NB4 (cell line): ENCODE measurements at regions not wholly inside any gene's neighbourhood (a gene's known extent, or its start where the extent isn't known, plus 50 kb on each side); places are given as distances from the start of the nearest gene placed in this dataset.

Experiments
- DNase-seq: peaks from one replicate; pipeline ENCODE4 v3.0.0; 2010; ENCODE audit warnings: low read depth
- H3K4me3 ChIP-seq: one replicate; pipeline ENCODE4 v1.5.1; 2011; ENCODE audit warnings: mild to moderate bottlenecking, low read depth, low read length, moderate library complexity
- CTCF ChIP-seq: IDR thresholded peaks from one replicate; pipeline ENCODE4 v1.5.1; 2012; ENCODE audit warnings: low read depth, low read length
- MAX ChIP-seq: IDR thresholded peaks from 2 replicates; pipeline ENCODE4 v1.6.1; 2011; ENCODE audit warnings: low read depth, low read length
- MYC ChIP-seq: IDR thresholded peaks from 2 replicates; pipeline ENCODE4 v1.6.1; 2011; ENCODE audit warnings: low read depth, low read length
- POLR2A ChIP-seq: IDR thresholded peaks from 2 replicates; pipeline ENCODE4 v1.6.1; 2011; ENCODE audit warnings: mild to moderate bottlenecking; ENCODE audit not compliant: insufficient read length; ENCODE audit errors: extremely low read depth

GRCh38 chr6:50143011-50143719 lies 93.4 kb upstream of the DEFB112 start:
- no peak overlapping the region for H3K4me3 ChIP-seq
- TF ChIP-seq CTCF, result no peak
- no peak for TF ChIP-seq MAX
- no peak for TF ChIP-seq POLR2A
- TF ChIP-seq MYC, result no peak
- no peak for DNase-seq

GRCh38 chr6:50145125-50145524 lies 95.4 kb upstream of the DEFB112 start:
- no peak overlapping the region for H3K4me3 ChIP-seq
- DNase-seq, result peak; percentile 6
- TF ChIP-seq MAX (no peak), CTCF (peak; percentile 41), MYC (no peak), POLR2A (no peak)

- no peak for TF ChIP-seq POLR2A
- TF ChIP-seq MAX, result no peak
- no peak for TF ChIP-seq CTCF
- TF ChIP-seq MYC, result no peak
- DNase-seq, result no peak
Measured at GRCh38 chr6:50147371-50147770, 97.6 kb upstream of the DEFB112 start.

GRCh38 chr6:50180646-50181045 lies 130.9 kb upstream of the DEFB112 start:
- no peak overlapping the region for H3K4me3 ChIP-seq
- TF ChIP-seq CTCF (no peak), POLR2A (no peak), MYC (no peak), MAX (no peak)
- no peak for DNase-seq

More at GRCh38 chr6:50147371-50147770, 97.6 kb upstream of the DEFB112 start:
- no peak overlapping the region for H3K4me3 ChIP-seq

- peak; percentile 47 for DNase-seq
- H3K4me3 ChIP-seq, result no peak overlapping the region
- TF ChIP-seq POLR2A (no peak), CTCF (peak; percentile 56)
Measured at GRCh38 chr6:50185006-50185405, 135.3 kb upstream of the DEFB112 start.

GRCh38 chr6:50187351-50187921 lies 137.7 kb upstream of the DEFB112 start:
- no peak overlapping the region for H3K4me3 ChIP-seq
- TF ChIP-seq MYC (no peak), CTCF (no peak), POLR2A (no peak), MAX (no peak)
- DNase-seq, result no peak
